ENCODE measurements at regions not wholly inside any gene's neighbourhood (a gene's known extent, or its start where the extent isn't known, plus 50 kb on each side); places are given as distances from the start of the nearest gene placed in this dataset.
"Not testable (repeated sequence)": the region's sequence is repeated elsewhere in the genome, so short reads cannot be mapped to it uniquely, and the experiment has no call there.

DNA sequence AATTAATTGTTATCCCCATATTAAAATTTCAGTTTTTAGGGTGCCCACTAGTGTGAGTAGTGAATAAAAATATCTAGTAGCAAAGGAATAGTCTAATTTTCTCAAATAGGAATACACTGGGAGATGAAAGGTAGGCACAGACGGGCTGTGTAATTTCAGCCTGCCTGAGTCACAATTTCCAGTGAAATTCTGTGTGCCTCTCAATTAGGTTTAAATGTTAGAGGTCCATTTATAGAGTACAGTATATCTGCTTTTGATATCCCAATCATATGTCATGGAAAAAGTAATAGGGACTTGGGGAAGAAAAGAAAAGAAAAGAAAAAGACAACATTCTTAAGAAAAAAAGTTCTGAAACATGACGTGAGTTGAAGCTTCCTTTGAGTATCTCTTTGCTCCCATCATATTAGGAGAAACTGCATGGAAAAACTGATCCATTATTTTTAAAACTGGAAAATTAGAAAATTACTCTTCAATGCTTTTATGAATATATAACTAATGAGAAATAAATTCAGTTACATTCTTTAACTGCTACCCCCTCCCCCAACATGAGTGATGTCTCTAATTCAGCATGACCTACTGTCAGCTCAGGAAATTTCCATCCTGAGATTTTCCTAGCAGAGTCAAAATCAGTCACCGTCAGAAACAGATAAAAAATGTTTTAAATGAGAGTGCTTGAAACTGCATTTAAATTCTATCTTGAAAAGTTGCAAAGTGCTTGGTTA, 473.8 kb upstream of the HSF2 start:
- H3K27ac ChIP-seq = no peak overlapping the region
- no peak overlapping the region for H3K4me3 ChIP-seq

DNA sequence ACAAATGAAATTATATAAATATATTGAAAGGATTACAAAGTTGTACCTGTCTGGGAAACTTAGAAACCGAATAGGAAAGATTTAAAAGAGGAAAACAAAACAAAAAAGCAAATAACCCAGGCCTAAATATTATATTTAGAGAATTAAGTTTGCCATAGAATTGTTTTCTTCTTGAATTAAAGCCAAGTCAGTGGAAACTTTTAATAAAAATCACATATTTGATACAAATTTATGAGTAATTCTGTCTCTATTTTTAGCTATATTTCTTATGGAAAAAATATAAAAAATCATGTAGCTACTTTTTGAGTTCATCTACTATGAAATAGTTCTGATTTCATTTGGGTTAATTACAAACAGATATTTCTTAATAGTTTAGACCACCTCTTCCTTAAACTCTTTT, 470.2 kb upstream of the HSF2 start:
- no peak overlapping the region for H3K4me3 ChIP-seq
- no peak overlapping the region for H3K27ac ChIP-seq

DNA sequence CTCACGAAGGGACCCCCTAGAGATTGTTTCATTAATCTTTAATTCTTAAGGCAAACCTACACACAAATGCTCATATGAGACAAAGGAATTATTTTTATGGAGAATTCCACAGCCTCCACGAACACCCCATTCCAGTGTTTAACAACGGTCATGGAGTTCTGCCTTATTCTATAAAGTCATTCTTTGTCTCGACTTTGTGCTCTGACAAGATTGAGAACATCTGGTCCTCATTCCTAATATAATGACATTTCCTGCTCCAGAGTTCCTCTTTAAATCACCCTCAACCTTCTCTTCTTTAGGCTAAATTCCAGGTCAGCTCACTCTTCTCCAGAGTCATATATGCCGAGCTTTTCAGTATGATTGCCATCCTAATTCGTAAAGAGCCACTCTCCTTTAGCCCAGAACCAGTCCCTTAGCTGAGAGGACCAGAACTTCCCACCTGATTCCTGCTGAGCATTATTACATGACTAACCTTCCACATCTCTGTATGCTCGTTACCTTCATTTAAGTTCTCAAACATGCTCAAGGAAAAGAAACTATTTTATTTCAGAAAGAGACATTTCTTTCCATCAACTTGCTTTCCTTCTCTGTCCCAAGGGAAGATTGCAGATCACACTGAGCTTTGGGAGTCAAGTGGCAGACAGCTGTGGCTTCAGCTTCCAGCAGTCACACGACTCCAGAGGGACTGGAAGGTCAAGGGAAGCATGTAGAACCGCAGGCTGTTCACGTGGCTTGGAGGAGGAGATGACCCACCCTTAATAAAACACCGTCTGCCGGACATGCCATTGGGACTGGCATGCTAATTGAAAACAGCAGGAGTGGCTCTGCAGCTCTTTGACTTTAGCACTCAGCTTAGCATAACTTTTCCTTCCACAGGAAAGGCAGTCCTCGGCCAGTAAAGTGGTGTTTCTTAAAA, 467.1 kb upstream of the HSF2 start:
- peak overlapping the region in 4 of 21 experiments; percentile 32 to 67 (median 55) for H3K27ac ChIP-seq
- no peak overlapping the region for H3K4me3 ChIP-seq

DNA sequence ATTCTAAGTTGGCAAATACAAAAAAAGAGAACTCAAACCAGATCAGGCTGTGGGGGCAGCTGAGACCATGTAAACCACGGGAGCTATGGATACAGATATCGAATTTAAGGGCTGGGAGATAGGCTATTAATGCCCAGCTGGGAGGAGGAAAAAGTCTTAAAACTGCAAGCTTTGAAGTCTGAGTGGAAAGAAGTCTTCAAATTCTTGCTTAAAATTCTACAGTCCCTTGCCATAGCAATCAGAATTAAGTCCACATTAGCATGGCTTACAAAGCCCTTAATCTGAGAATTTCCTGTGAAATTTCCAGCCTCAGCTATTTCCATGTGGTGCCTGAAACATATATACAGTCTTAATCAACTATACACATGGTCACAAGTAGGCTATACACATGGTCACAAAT, 465.0 kb upstream of the HSF2 start:
- peak overlapping the region in 1 of 21 experiments; percentile 30 for H3K27ac ChIP-seq
- H3K4me3 ChIP-seq = no peak overlapping the region

DNA sequence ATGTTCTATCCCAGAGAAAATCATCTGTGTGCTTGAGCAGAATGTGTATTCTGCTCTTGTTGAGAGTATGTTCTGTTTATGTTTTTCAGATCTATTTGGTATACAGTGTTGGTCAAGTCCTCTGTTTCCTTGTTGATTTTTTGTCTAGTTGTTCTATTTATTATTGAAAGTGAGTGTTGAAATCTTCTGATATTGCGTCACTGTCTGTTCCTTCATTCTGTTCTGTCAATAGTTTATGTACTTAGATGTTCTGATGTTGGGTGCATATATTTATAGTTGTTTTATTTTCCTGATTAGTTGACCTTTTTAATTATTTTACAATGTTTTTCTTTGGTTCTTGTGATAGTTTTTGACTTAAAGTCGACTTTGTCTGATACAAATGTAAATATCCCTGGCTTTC, 458.7 kb upstream of the HSF2 start:
- H3K27ac ChIP-seq = no peak overlapping the region
- H3K4me3 ChIP-seq = no peak overlapping the region

DNA sequence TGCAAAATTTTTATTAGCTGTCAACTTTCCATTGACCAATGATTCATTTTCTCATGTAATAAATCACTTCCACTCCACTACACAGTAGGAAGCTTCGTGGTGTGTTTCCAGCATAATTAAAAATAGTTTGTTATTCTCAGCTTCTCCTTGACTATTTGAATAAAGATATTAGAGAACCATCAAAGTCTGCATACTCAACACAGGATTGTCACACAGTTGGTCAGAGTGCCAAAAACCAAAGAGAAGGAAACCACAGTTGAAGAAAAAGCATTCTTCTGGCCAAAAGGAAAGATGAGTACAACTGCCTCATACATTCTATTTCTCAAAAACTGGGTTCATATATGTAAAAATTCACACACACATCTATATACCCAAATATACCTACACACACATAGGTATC, 455.1 kb upstream of the HSF2 start:
- H3K27ac ChIP-seq = no peak overlapping the region

DNA sequence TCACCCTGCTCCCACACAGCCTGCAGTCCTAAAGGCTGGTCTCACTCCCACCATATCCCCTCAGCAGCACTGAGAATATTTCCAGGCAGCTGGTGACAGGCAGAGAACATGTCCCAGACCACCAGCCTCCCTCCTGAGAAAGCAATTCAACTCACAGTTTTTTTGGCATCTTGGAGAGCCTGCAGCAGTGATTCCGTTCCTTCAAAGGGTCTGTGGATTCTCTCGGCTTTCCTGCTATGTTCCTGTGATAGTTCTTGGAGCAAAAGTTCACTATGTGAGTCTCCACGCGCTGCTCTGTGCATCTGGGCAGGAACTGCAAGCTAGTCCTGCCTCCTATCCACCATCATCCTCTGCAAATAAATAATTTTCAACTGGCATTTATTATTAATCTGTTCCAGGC, 448.3 kb upstream of the HSF2 start:
- Histone ChIP-seq H3K27ac (no peak overlapping the region), H3K4me3 (no peak overlapping the region)

More for the DNA sequence above, 455.1 kb upstream of the HSF2 start:
- no peak overlapping the region for H3K4me3 ChIP-seq

DNA sequence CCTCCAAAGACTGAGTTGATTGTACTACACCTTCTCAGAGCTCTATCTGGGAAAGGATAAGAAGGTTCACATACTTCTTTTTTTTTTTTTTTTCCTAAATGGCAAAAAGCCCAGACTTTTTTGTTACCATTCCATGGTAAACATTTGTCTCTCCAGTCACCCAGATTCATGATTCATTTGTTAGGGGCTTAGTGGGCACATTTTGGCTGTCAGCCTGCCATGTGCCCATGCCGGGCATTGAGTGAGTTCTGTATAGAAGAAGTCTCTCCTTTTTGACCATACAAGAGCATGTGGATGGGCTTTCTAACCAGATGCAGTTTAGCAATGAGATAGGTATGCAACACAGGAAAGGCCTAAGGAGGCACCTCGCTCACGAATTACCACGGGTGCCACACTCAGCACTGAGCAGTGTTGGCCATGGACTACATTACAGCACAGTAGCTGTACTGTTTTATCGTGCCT, 447.5 kb upstream of the HSF2 start:
- Histone ChIP-seq H3K27ac (no peak overlapping the region), H3K4me3 (no peak overlapping the region)

DNA sequence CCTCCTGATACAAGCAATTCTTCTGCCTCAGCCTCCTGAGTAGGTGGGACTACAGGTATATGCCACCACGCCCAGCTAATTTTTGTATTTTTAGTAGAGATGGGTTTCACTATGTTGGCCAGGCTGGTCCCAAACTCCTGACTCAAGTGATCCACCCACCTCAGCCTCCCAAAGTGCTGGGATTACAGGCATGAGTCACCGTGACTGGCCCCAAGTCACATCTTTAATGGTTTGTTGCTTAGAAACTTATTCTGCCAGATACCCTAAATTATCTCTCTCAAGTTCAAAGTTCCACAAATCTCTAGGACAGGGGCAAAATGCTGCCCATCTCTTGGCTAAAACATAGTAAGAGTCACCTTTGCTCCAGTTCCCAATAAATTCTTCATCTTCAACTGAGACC, 444.1 kb upstream of the HSF2 start:
- not testable (repeated sequence) for H3K4me3 ChIP-seq, H3K27ac ChIP-seq

DNA sequence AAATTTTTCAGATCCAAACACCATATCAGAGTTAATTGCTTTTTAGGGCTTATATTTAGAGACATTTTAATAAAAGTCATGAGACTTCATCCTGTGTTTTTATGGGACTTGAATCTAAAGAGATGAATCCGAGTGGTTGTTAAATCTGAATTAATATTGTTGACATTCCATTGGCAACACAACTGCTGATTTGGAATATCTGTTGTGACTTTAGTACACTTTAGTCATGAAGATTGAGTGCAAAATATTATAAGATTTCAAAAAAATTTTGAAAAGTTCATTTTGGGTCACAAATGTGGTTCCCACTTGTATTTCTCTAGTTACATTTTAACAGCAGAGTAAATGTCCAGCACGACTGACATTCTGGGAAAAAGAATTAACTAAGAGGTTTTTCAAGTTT, 442.7 kb upstream of the HSF2 start:
- H3K4me3 ChIP-seq = no peak overlapping the region
- peak overlapping the region in 2 of 21 experiments; percentile 14 to 76 for H3K27ac ChIP-seq

DNA sequence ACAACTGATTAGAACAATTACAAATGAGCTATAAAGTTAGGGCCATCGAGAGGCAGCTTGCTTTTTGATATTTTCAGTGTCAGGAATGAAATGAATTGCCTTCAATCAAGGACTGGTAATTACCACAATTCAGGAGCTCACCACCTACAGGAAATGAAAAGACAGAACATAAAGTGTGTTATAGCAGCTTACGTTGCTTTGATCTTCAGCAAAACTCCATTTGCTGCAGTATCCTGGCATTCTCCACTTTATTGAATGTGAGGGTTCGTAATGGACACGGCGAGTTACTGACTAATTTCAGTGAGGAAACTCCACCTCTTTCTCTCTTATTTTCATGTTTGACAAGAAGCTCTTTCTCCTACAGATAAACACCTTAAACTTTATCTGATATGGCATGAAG, 440.0 kb upstream of the HSF2 start:
- peak overlapping the region in 1 of 21 experiments; percentile 77 for H3K27ac ChIP-seq
- H3K4me3 ChIP-seq = no peak overlapping the region

DNA sequence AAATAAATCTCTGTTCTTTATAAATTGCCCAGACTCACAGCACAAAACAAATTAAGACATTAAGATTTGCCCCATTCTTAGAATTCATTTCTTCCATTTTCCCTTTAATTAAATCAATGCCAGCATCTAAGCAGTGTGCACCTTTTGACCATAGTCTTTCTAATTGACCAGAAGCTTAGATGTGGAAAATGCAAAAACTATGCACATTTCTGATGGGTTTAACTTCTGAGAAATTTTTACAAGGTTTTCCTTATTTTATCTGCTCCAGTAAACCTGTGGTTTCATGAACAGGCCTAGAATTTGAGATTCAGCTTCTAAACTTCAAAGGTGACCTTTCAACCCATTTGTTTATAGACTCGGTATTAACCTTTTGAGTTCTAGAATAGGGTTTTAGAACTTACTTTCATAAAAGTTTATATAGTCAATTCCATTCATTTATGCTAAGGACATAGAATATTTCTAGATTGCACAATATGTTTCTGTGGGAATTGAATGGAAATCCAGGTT, 437.8 kb upstream of the HSF2 start:
- H3K4me3 ChIP-seq = no peak overlapping the region
- H3K27ac ChIP-seq = peak overlapping the region in 1 of 21 experiments; percentile 1

DNA sequence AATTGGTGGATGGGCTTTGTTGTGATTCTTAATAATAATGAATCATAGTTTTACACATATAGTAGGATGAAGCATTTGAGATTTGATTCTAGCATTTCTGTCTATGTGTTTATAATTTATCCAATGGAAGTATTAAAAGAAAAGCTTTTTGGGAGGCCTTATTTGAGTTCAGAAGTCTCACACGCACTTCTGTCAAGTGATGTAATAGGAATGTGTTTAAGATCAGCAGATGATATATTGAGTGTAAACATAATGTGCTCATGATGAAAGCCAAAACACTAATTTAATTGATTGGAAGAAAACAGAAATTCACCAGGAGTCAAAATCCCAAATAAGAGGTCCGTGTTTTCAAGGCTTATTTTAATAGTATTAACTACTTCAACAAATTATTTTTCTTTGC, 435.6 kb upstream of the HSF2 start:
- Histone ChIP-seq H3K27ac (peak overlapping the region in 1 of 21 experiments; percentile 59), H3K4me3 (no peak overlapping the region)

DNA sequence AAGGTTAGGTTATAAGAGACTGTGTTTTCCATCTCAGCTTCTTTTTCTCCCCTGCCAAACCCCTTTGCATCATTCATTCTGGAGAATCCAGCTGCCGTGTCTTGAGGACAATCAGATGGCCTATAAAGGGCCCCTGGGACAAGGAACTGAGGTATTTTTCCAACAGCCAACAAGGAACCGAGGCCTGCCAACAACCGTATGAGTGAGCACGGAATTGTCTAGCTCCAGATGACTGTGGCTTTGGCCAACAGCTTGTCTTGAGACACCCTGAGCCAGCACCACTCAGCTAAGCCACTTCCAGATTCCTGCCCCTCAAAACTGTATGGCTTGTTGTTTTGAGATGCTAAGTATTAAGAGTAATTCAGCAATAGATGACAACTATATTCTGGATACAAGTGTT, 433.7 kb upstream of the HSF2 start:
- H3K27ac ChIP-seq = peak overlapping the region in 1 of 21 experiments; percentile 73
- H3K4me3 ChIP-seq = no peak overlapping the region

DNA sequence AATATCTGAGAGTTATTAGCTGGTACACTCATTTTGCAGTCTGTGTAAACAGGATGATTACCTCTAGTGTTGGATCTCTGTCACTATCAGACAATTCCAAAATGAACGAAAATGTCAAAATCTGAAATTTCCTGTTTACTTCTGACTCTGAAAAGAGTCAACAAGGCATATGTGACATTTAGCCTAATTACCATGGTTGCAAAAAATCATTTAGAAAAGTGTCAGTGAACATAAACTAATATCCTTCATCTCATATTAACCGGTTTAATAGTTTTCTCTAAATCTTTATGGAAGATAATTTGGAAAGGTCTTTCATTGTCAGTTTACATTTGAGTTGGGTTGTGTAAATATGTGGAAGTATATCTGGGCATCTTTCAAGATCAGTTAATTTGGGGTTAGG, 431.8 kb upstream of the HSF2 start:
- Histone ChIP-seq H3K4me3 (no peak overlapping the region), H3K27ac (peak overlapping the region in 7 of 21 experiments; percentile 26 to 73 (median 35))

DNA sequence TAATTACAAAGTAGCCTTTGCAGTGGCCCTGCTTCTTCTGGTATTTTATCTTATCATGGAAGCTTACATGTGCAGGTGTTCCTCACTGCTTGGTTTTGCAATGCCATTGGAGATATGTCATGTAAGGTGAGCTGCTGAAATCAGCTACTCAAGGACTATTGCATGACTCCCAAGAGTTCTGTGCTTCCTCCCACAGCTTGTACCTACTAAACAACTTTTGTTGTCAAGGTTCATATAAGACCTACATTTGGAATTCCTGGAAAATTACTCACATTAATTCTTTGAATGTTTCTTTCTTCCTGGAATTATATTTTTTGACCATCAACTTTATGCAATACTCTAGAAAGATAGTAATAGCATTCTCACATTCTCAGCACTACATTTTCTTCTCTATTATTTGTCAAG, 427.5 kb upstream of the HSF2 start:
- Histone ChIP-seq H3K4me3 (no peak overlapping the region), H3K27ac (peak overlapping the region in 1 of 21 experiments; percentile 66)

DNA sequence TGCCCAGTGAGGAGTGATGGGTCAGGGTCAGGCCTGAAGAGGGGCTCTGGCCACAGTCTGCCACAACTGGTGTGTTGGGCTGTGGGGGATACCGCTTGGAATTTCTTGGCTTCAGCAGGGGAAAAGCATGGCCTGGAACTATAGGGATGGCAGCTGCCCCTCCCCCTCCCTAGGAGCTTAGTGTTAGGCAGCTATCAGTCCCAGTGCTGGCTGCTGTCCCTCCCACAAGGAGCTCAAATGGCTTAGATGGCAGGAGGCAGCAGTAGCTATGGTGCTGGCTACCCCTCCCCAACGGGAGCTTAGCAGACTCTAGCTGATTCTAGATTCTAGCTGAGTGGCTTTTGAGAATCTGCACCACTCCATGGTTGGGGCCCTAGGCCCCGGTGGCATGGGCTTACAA, 414.5 kb upstream of the HSF2 start:
- no peak overlapping the region for H3K4me3 ChIP-seq
- H3K27ac ChIP-seq = no peak overlapping the region

DNA sequence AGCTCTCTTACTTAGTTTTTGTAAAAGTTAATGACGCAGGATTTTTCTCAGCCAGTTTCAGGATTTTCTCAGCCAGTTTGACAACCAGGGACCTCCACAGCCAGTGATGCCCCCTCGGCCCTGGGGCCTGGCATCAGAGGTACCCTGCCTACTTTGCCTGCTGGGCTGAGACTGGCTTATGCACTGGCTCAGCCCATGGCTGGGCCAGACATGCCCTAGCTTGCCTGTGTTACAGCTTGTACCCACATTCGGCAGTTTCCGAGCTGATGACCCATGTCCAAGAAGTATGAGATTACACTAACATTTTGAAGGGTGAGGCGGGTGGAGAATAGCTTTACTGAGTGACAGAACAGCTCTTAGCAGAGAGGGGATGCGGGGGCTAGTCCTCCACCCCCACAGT, 406.1 kb upstream of the HSF2 start:
- H3K27ac ChIP-seq = no peak overlapping the region
- H3K4me3 ChIP-seq = no peak overlapping the region

DNA sequence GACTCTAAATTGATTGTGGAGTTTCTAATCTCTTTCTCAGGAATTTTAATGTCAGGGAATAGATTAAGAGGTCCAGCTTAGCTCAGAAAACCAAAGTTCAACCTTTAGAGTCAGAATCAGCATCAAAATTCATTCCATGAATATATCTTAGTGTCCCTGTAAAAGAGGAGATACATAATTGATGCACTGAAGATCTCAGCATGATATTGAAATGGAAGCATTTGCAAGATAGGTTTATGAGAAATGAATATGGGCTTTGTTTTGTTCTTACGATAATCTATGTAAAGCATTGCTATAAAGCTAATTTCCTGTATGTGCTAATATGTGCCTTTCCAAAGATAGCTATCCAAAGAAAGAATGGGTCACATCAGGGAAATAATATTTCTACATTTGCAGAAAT, 404.5 kb upstream of the HSF2 start:
- Histone ChIP-seq H3K4me3 (no peak overlapping the region), H3K27ac (no peak overlapping the region)

DNA sequence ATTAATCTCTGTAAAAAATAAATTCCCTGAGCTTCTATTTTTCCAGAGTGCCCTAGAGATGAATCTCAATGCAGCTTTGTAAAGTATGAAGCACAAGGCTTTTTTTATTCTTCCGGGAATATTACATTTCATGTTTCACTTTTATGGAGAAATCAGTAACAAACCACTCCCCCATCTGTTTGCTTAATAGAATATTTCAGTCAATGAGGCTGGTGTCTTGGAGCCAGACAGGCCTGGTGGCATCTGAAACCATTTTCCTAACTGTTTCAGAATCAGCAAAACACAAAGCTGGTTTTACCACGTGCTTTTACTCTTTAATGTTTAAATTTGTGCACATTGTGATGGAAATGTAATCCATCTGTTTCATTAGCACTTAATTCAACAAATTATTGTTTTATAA, 400.8 kb upstream of the HSF2 start:
- Histone ChIP-seq H3K27ac (peak overlapping the region in 1 of 21 experiments; percentile 48), H3K4me3 (no peak overlapping the region)

All from skin epidermis (tissue), 12 donors.